GM21528 (cell line): ENCODE measurements at regions not wholly inside any gene's neighbourhood (a gene's known extent, or its start where the extent isn't known, plus 50 kb on each side); places are given as distances from the start of the nearest gene placed in this dataset.
"Not testable (repeated sequence)": the region's sequence is repeated elsewhere in the genome, so short reads cannot be mapped to it uniquely, and the experiment has no call there.

ENCODE experiments used
- ATAC-seq: cut with Tn5 transposase; IDR thresholded peaks from one replicate; pipeline ENCODE4 v1.9.1; 2021; ENCODE audit warnings: mild to moderate bottlenecking, moderate library complexity; ENCODE audit not compliant: unreplicated experiment, low FRiP score

DNA sequence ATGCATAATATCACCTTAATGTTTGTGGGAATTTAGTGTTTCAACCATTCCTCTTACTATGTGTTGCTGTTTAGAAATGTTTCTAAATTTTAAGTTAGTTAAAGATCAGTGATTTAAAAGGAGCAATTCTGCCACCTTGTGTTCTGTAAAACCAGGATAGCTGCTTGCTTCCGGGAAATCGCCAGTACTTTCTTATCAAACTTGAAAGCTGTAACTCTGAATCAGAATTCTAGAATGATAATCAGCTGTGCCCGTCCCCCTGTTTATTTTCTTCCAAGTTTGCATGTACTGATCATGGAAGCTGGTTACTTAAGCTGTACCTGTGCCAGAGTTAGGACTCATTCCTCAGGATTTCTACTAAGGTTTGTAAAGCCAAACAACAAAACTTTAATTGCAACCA is 656.4 kb downstream of the LTN1 start:
- ATAC-seq: no peak

DNA sequence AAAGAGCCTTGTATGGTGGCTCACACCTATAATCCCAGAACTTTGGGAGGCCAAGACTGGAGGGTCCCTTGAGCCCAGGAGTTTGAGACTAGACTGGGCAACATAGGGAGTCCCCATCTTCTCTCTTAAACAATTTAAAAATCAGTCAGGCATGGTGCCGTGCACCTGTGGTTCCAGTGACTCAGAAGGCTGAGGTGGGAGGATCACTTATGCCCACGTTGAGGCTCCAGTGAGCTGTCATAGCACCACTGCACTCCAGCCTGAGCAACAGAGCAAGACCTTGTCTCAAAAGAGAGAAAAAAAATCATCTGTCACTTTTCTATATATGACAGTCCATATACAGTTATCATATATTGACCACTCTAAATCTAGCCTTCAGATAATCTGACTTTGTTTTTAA is 658.3 kb downstream of the LTN1 start:
- no peak for ATAC-seq

DNA sequence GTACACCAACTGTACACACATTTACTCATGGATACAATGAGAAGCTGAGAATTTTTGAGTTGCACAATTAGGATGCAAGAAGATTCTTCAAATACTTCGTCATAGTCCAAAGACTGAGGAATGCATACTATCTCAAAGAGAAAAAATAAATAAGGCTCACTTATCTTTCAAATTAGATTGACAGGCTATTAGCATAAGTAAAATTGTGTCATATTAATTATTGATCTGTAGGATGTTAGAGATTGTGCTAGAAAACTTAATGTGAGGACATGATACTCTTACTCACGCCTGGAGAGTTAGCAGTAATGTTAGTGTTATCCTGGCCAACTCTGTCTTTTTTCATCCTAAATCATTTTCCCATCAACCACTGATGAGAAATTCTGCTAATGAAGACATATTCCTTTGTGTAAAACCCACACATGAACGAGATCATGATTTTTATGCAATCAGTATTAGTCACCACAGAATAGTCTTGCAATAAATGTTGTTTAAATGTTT is 659.0 kb downstream of the LTN1 start:
- no peak for ATAC-seq

DNA sequence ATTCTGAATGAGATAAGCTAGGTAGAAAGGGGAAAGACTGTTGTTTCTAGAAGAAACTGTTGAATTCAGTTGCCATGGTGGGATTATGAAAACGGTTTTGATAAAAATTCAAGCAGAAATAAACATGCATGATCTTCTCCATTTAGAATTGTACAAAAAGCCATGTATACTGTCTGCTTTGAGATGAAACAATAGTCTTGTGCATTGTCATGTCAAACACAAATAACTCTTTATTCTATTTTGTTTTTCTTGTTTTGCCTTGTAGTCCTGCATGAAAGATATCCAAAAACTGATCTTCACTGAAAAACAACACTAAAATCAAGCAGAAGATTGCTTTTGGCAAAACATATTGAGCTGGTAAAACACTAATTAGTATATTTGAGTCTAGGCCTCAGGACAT is 659.9 kb downstream of the LTN1 start:
- ATAC-seq: no peak

DNA sequence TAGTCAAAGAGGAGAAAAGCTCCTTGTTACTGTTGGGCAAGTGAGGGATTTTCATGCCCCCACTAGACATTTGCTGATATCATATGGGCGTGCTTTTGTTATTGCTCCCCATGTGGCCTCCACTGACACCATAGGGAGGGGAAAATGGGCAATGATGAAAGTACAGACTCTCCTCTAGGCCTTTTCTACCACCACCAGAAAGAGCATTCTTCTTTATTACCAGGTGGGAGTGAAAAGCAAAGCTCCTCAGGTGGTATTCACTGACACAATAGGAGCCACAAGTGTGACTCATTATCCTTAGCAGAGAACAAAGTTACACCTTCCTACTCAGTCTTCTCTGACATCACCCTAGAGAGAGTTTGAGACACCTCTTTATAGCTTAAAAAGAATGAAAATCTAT is 667.1 kb downstream of the LTN1 start:
- ATAC-seq: no peak

DNA sequence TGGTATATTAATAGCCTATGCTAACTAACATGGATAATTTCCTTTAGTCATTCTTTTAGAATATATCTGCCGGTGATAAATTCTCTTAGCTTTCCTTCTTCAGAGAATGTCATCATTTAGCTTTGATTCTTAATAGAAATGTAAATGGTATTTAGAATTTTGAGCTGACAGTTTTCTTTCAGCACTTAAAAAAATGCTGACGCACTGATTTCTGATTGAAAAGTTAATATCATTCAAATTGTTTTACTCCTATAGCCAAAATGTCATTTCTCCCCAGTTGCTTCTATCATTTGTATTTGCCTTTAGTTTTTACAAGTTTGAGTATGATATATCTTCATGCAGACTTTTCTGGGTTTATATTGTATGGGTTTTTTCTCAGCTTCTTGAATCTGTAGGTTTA is 668.0 kb downstream of the LTN1 start:
- no peak for ATAC-seq

DNA sequence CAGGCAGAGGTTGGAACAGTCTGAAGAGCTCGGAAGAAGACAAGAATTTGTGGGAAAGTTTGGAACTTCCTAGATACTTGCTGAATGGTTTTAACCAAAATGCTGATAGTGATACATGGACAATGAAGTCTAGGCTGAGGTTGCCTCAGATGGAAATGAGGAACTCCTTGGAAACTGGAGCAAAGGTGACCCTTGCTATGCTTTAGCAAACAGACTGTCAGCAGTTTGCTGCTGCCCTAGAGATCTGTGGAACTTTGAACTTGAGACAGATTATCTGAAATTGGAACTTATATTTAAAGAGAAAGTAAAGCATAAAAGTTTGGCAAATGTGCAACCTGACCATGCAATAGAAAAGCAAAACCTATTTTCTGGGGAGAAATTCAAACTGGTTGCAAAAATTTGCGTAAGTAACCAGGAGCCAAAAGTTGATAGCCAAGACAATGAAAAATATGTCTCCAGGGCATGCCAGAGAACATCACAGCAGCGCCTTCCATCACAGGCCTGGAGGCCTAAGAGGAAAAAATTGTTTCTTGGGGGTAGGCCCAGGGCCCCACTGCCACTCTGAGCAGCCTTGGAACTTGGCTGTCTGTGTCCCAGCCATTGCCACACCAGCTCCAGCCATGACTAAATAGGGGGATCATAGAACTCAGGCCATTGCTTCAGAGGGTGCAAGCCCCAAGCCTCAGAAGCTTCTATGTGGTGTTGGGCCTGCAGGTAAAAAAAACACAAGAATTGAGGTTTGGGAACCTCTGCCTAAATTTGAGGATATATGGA is 675.3 kb downstream of the LTN1 start:
- ATAC-seq: no peak

DNA sequence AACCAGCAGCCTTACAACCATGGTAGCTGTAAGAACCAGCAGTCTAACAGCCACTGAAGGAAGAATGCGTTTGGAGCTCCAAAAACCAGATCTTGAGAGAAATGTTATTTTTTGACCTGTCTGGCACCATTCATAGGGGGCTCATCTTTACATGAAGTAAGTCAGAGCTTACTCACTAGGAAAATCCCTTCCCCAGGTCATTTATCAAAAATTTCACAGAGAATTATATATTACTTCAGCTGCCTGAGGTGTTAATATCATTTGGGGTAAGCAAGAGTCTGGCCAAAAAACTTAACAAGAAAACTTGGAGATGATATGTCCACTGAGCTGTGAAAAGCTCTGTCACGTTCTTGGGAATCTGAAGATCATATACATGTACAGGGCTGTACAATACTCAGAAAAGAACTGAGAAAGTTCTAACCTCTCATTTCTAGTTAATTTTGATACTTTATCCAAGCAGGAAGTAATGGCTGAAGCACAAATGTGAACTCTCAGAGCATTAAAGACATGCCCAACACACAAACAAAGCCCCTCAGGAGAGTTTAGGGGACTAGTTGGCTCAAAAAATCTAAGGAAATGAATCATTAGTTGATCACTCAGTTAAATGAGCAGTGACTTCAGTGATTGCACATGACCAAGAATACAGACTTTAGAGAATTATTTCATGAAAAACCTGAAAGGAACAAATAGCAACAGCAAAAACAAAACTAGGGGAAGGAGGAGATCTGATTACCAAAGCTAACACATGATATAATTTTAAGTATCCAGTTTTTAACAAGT is 681.1 kb downstream of the LTN1 start:
- ATAC-seq: no peak

DNA sequence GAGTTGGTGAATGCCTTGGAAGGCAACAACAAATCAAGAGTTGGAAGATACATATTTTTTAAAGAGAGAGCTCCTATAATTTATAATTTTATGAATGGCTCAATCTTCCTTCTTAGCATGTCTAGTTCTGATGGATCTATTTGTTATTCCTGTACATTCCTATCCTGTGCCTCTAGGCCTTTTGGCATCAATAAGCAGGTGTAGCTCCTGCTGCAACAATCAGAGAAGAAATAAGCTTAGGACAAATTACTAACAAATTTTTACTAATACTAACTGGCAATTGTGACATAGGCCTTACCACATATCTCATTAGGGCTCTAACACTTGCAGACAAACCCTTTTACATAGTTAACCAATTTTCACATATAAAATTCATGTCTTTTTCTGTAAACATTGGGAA is 682.0 kb downstream of the LTN1 start:
- no peak for ATAC-seq

DNA sequence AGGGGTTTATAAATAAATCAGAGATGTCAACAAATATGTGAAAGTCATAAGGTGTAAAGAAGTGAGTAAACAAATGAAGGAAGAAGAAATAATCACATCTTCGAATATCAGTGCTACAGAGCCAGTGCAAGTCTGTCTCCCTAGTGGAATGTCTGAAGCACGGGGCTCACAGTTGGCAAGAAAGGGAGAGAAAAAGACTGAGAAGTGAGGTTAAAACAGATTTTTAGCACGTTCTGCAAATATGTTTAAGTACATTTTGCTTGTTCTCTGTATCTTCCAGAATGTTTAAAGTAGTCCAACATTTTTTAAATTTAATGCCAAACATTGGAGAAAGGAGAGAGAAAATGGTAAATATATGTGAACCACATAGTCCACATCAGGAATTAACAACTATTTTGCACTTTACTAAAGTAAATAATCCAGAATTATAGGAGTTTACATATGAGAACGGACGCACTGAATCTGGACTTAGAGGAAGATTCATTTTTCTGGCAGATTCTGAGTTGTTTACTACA is 682.4 kb downstream of the LTN1 start:
- ATAC-seq: no peak

DNA sequence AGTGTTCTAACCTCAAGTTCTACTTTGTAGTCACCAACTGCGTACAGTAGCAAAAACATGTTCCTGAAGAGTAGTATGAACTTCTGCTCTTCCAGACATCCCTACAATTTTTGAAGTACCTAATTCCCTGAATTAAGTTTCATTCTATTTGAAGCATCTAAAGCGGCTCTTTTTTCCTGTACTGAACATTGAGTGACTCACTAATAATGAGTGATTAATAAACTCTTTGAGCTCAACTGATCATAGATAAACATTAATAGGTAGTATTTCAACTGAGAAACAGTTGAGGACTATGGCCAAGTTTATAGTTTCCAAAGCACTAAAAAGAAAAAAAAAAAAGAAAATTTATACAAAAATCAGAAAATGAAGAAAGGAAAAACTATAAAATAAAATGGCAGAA is 683.1 kb downstream of the LTN1 start:
- ATAC-seq: no peak

DNA sequence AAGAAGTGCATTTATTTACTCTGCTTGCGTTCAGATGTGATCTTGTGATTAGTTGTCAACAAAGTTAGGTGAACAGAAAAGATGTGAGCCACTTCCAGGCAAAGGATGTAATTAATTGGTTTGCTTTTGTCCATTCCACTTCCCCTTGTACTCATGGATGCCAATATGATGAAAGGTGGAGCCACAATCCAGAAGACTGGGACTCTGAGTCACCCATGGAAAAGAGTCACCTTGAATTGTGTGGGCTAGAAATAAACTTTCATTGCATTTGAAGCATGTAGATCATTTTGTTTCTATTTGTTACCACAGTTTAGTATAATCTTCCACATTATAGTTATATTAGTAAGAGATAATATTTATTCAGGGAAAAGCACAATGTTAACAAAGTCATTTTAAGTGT is 684.2 kb downstream of the LTN1 start:
- no peak for ATAC-seq

DNA sequence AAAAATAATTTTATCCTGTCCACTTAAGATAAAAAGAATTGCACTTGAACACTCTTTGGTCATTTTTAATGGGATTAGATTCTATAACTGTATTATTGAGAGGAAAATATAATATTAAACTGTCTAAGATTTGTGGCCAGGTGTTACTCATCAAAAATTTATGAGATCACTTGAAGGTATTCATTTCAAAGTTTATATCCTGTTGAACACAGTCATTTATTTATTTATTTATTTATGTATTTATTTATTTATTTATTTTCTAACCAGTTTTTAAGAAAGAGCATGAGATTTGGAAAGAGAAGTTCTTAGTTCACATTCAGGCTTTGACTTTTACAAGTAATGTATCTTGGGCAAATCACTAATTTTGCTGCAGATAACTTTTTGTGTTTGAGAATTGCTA is 692.7 kb downstream of the LTN1 start:
- ATAC-seq: no peak

DNA sequence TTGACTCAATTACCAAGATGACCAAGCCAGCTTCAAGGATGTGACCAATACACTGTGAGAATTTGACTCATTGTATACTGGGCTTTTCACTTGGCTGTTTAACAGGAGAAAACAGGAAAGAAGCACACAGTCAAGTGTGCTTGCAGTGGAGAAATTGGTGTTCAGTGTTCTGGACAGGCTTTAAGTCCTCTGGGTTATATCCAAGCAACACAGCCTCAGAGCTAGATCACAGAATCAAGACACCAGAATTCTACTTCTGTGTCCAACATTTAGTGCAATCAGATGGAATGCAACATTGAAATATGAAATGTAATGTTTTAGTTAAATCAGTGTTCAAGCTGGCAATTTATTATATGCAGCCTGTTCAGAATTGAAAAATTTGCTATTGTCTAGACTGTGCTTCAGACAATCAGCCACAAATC is 694.4 kb downstream of the LTN1 start:
- no peak for ATAC-seq

DNA sequence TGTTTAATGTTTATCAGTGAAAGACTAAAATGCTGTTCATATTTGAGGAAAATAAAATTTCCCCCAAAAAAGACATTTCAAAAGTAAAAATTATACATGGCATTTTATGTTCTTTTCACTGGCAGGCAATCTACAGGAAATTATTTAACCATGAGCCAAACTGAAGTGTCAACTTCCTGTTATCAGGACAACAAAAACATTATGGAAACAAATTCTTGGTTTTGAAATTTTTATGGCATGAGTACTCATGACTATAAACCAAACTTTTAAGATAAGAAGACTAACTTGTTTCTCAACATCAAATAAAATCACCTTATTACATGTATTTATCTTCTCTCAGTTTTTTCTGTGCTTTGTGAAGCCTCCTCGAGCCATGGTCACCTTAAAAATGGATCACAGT is 698.6 kb downstream of the LTN1 start:
- no peak for ATAC-seq

DNA sequence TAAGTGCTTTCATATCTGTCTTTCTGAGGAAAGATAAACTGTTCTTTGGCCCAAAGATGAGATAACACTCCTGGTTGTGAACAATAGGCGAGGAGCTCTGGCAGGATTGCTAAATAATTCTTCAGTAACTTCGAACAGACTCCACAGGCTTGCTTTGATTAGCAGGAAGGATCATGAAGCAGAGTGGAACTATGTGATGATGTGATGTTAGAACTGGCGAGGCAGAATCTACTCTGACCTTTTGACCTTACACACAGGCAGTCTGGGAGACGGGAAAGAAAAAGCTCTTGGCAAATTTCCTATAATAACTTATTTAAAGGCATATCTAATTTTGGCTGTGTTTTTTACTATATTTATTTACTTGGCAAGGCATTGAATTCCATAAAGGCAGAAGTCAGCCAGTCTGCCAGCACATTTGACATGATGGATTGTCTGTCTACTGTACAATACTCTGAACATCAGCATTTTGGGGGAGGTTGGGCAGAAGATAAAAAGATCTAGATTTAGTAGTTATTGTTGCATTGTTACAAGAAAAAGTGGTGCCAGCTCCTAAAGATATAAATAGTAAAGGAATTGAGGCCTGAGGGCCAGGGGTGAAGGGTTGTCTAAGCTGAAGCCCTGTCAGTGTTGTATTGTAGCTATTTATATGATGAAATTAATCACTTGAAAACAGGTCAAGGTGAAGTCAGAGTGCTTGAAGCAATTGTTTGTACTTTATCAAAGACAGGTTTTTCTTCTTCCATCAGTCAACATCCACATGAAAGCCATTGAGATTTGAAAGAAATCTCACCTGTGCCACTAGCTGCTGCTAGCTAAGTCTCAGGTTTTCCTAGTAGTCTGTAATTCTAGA is 708.8 kb downstream of the LTN1 start:
- ATAC-seq: no peak

DNA sequence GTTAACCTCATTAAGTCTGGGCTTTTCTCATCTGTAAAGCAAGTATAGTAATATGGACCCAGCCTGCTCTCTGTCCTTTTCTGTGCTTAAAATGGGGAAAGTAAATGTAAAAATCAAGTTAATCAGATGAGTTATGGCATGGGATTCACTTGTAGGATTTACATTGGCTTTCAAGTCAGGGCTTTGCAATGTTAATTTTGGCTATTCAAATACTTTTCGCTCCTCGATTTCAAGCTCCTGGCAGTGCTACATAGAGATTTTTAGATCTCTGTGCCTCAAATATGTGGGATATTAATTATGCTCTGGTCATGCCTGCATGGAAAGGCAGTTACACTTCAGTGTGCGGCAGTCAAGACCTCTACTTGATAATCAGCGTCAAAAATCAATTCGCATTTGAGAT is 709.8 kb downstream of the LTN1 start:
- ATAC-seq: no peak

DNA sequence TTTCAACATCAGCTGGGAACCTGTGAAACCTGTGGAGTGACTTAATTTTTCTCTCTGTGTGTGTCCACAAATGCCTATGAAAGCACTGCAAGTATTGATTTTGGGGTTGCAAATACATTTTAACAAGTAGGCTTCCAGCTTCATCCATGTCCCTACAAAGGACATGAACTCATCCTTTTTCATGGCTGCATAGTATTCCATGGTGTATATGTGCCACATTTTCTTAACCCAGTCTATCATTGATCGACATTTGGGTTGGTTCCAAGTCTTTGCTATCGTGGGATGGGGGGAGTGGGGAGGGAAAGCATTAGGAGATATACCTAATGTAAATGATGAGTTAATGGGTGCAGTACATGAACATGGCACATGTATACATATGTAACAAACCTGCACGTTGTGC is 711.3 kb downstream of the LTN1 start:
- ATAC-seq: not testable (repeated sequence)

DNA sequence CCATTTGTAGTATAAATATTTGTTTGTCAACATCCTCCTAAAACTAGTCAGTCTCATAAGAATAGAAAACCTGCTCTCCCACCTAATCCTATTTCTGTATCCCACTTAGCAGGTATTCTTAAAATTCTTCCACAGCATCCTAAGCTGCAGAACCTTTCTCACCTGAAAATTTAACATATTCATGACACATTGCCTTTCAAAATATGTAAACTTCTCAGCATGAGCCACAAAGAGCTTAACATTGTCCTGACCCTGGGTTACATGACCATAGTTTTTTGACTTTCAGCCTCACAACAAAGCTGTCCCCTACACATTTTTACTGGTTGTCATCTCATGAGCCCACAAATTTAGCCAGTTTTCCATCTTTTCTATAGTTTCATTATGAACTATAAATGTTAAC is 712.1 kb downstream of the LTN1 start:
- no peak for ATAC-seq

DNA sequence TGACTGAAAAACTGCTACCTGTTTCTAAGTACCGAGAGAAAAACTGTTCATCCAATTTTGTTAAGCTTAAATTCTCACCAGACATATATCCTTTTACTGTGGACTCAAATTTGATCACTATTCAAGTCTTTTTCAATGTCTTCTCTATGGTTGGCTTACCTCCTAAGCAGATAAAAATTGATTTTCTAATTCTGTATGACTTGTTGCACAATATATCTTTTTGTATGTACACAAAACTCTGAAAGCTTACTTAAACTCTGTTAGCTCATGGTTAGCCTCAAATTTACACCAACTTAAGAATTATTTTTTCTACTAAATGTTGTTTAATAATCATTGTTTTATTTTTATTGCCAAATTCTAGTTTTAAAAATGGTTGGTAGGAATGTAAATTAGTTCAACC is 715.4 kb downstream of the LTN1 start:
- ATAC-seq: no peak
